ENCODE measurements at regions not wholly inside any gene's neighbourhood (a gene's known extent, or its start where the extent isn't known, plus 50 kb on each side); places are given as distances from the start of the nearest gene placed in this dataset.

GRCh38 chr5:38070304-38070950 is 187.9 kb upstream of the EGFLAM start:
- no peak for DNase-seq (ENCODE audit: low read depth, low spot score)
- H3K27me3 Mint-ChIP-seq (ENCODE audit: low read depth) = no peaks in the 10 kb centered on the region
- H3K4me1 Mint-ChIP-seq = no peaks in the 10 kb centered on the region
- H3K9me3 Mint-ChIP-seq = no peaks in the 10 kb centered on the region
- no peaks in the 10 kb centered on the region for H3K36me3 Mint-ChIP-seq (ENCODE audit: low read depth)
- H3K4me3 Mint-ChIP-seq = no peak overlapping the region
- no peak overlapping the region for H3K27ac Mint-ChIP-seq (ENCODE audit: unreplicated experiment)
- TF ChIP-seq CTCF (conservative IDR thresholded peaks at IDR 0.05) = no peak

GRCh38 chr5:38069360-38069759 is 189.0 kb upstream of the EGFLAM start:
- H3K9me3 Mint-ChIP-seq = peaks cover 4% of the 10 kb centered on the region
- H3K27ac Mint-ChIP-seq (ENCODE audit: unreplicated experiment) = no peak overlapping the region
- no peak for TF ChIP-seq CTCF (conservative IDR thresholded peaks at IDR 0.05)
- no peaks in the 10 kb centered on the region for H3K27me3 Mint-ChIP-seq (ENCODE audit: low read depth)
- no peak overlapping the region for H3K4me3 Mint-ChIP-seq
- no peaks in the 10 kb centered on the region for H3K36me3 Mint-ChIP-seq (ENCODE audit: low read depth)
- no peak for DNase-seq (ENCODE audit: low read depth, low spot score)
- H3K4me1 Mint-ChIP-seq = no peaks in the 10 kb centered on the region

GRCh38 chr5:38060354-38060753 is 198.0 kb upstream of the EGFLAM start:
- DNase-seq (ENCODE audit: low read depth, low spot score) = no peak
- peaks cover 5% of the 10 kb centered on the region for H3K9me3 Mint-ChIP-seq
- H3K36me3 Mint-ChIP-seq (ENCODE audit: low read depth) = no peaks in the 10 kb centered on the region
- H3K4me3 Mint-ChIP-seq = no peak overlapping the region
- no peak for TF ChIP-seq CTCF (conservative IDR thresholded peaks at IDR 0.05)
- no peaks in the 10 kb centered on the region for H3K4me1 Mint-ChIP-seq
- no peak overlapping the region for H3K27ac Mint-ChIP-seq (ENCODE audit: unreplicated experiment)
- H3K27me3 Mint-ChIP-seq (ENCODE audit: low read depth) = no peaks in the 10 kb centered on the region

- Mint-ChIP-seq H3K27me3 (ENCODE audit: low read depth) (no peaks in the 10 kb centered on the region), H3K9me3 (peaks cover 5% of the 10 kb centered on the region), H3K27ac (ENCODE audit: unreplicated experiment) (no peak overlapping the region), H3K4me1 (no peaks in the 10 kb centered on the region), H3K36me3 (ENCODE audit: low read depth) (no peaks in the 10 kb centered on the region), H3K4me3 (no peak overlapping the region)
- TF ChIP-seq CTCF (conservative IDR thresholded peaks at IDR 0.05) = no peak
- DNase-seq (ENCODE audit: low read depth, low spot score) = no peak
Observed at GRCh38 chr5:38059876-38060275, 198.5 kb upstream of the EGFLAM start.

- Mint-ChIP-seq H3K27ac (ENCODE audit: unreplicated experiment) (no peak overlapping the region), H3K27me3 (ENCODE audit: low read depth) (no peaks in the 10 kb centered on the region), H3K4me1 (peaks cover 4% of the 10 kb centered on the region), H3K36me3 (ENCODE audit: low read depth) (no peaks in the 10 kb centered on the region), H3K9me3 (no peaks in the 10 kb centered on the region), H3K4me3 (no peak overlapping the region)
- DNase-seq (ENCODE audit: low read depth, low spot score) = no peak
- TF ChIP-seq CTCF (conservative IDR thresholded peaks at IDR 0.05) = no peak
Observed at GRCh38 chr5:38051711-38052511, 206.4 kb upstream of the EGFLAM start.
